ENCODE measurements at regions not wholly inside any gene's neighbourhood (a gene's known extent, or its start where the extent isn't known, plus 50 kb on each side); places are given as distances from the start of the nearest gene placed in this dataset.
"Not testable (repeated sequence)": the region's sequence is repeated elsewhere in the genome, so short reads cannot be mapped to it uniquely, and the experiment has no call there.

DNA sequence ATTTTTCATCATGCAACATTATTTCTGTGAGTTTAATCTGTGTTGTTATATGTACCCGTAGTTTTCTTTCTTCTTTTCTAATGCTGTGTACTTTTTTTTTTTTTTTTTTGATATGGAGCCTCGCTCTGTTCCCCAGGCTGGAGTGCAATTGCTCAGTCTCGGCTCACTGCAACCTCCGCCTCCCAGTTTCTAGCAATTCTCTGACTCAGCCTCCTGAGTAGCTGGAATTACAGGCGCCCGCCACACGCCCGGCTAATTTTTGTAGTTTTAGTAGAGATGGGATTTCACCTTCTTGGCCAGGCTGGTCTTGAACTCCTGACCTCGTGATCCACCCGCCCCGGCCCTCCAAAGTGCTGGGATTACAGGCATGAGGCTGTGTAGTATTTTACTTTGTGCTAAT lies 155.4 kb downstream of the GALR1 start:
- TF ChIP-seq CTCF (IDR thresholded peaks at IDR 0.05; ENCODE audit: low read depth, low read length) = no peak
- H3K4me3 ChIP-seq (ENCODE audit: low read depth, low read length) = no peak overlapping the region

DNA sequence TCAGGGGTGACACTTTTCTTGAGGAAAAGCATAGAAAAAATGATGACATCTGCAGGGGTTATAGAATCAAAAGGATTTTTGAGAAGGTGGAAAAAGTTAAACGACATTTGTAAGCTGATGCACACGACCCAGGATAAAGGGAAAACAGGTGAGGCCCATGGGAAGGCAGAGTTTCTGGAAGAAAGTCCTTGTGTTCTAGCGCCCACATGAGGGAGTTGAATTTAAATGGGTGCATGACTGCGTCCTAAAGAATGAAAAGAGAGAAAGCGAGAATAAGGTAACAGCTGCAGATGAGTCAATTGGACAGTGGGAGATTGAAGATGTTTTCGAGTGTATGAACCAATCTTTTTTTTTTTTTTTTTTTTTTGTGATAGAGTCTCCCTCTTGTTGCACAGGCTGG lies 158.1 kb downstream of the GALR1 start:
- H3K4me3 ChIP-seq (ENCODE audit: low read depth, low read length) = no peak overlapping the region
- no peak for TF ChIP-seq CTCF (IDR thresholded peaks at IDR 0.05; ENCODE audit: low read depth, low read length)

DNA sequence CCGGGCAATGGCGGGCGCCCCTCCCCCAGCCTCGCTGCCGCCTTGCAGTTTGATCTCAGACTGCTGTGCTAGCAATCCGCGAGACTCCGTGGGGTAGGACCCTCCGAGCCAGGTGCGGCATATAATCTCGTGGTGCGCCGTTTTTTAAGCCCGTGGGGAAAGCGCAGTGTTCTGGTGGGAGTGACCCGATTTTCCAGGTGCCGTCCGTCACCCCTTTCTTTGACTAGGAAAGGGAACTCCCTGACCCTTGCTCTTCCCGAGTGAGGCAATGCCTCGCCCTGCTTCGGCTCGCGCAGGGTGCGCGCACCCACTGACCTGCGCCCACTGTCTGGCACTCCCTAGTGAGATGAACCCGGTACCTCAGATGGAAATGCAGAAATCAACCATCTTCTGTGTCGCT lies 171.9 kb downstream of the GALR1 start:
- not testable (repeated sequence) for H3K4me3 ChIP-seq (ENCODE audit: low read depth, low read length)

GRCh38 chr18:77422974-77423867 lies 173.6 kb downstream of the GALR1 start:
- no peak overlapping the region for H3K4me3 ChIP-seq (ENCODE audit: low read depth, low read length)
- no peak for TF ChIP-seq CTCF (IDR thresholded peaks at IDR 0.05; ENCODE audit: low read depth, low read length)

DNA sequence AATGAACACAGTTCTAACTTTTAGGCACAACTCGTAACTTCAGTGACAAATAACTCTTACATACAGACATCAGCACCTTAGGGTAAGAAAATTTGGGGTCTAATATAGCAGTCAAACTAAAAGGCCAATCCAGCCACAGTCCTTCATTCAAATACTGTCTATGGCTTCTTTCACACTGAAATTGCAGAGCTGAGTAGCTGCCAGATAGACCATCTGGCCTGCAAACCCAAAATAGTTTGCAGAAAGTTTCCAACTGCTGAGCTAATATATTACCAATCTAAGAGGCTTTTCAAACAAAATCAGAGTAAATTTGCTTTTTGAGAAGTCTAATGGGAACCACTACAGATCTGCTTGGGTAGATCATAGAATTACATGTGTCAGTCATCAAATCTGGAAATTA lies 183.4 kb downstream of the GALR1 start:
- TF ChIP-seq CTCF (IDR thresholded peaks at IDR 0.05; ENCODE audit: low read depth, low read length) = no peak
- no peak overlapping the region for H3K4me3 ChIP-seq (ENCODE audit: low read depth, low read length)

GRCh38 chr18:77439888-77440287 lies 190.2 kb downstream of the GALR1 start:
- no peak for TF ChIP-seq CTCF (IDR thresholded peaks at IDR 0.05; ENCODE audit: low read depth, low read length)
- no peak overlapping the region for H3K4me3 ChIP-seq (ENCODE audit: low read depth, low read length)

- TF ChIP-seq CTCF (IDR thresholded peaks at IDR 0.05; ENCODE audit: low read depth, low read length) = no peak
- no peak overlapping the region for H3K4me3 ChIP-seq (ENCODE audit: low read depth, low read length)
These were observed 192.7 kb downstream of the GALR1 start for GRCh38 chr18:77442393-77442792.

- no peak for TF ChIP-seq CTCF (IDR thresholded peaks at IDR 0.05; ENCODE audit: low read depth, low read length)
- H3K4me3 ChIP-seq (ENCODE audit: low read depth, low read length) = no peak overlapping the region
These were observed 194.7 kb downstream of the GALR1 start for GRCh38 chr18:77444385-77444784.
